ENCODE measurements at regions not wholly inside any gene's neighbourhood (a gene's known extent, or its start where the extent isn't known, plus 50 kb on each side); places are given as distances from the start of the nearest gene placed in this dataset.
A peak's percentile ranks its signal among the peaks of the same experiment; 100 is the strongest.
"Not testable (repeated sequence)": the region's sequence is repeated elsewhere in the genome, so short reads cannot be mapped to it uniquely, and the experiment has no call there.

GRCh38 chr2:176427549-176427948 lies 158.3 kb downstream of the MTX2 start:
- DNase-seq, result no peak

- not testable (repeated sequence) for DNase-seq
Observed at GRCh38 chr2:176428944-176429469, 159.8 kb downstream of the MTX2 start.

GRCh38 chr2:176432434-176432833 lies 163.2 kb downstream of the MTX2 start:
- no peak for DNase-seq

- no peak for DNase-seq
Observed at GRCh38 chr2:176435729-176436128, 166.5 kb downstream of the MTX2 start.

GRCh38 chr2:176443946-176444345 lies 174.7 kb downstream of the MTX2 start:
- no peak for DNase-seq

- DNase-seq, result no peak
Observed at GRCh38 chr2:176445956-176446355, 176.7 kb downstream of the MTX2 start.

- DNase-seq, result no peak
Observed at GRCh38 chr2:176446718-176447414, 177.6 kb downstream of the MTX2 start.

GRCh38 chr2:176447616-176448015 lies 178.4 kb downstream of the MTX2 start:
- DNase-seq, result no peak

- DNase-seq, result no peak
Observed at GRCh38 chr2:176449852-176450251, 180.6 kb downstream of the MTX2 start.

GRCh38 chr2:176453784-176454183 lies 184.5 kb downstream of the MTX2 start:
- no peak for DNase-seq

GRCh38 chr2:176454893-176455815 lies 185.9 kb downstream of the MTX2 start:
- DNase-seq, result peak; percentile 46 to 79

- DNase-seq, result no peak
Observed at GRCh38 chr2:176455816-176456291, 186.6 kb downstream of the MTX2 start.

GRCh38 chr2:176457481-176457880 lies 188.2 kb downstream of the MTX2 start:
- no peak for DNase-seq

GRCh38 chr2:176461098-176461808 lies 192.0 kb downstream of the MTX2 start:
- DNase-seq, result no peak

GRCh38 chr2:176461809-176462670 lies 192.8 kb downstream of the MTX2 start:
- no peak for DNase-seq

- DNase-seq, result no peak
Observed at GRCh38 chr2:176463546-176463945, 194.3 kb downstream of the MTX2 start.

- DNase-seq, result no peak
Observed at GRCh38 chr2:176464886-176465564, 195.8 kb downstream of the MTX2 start.

GRCh38 chr2:176466918-176467452 lies 197.7 kb downstream of the MTX2 start:
- no peak for DNase-seq

GRCh38 chr2:176467595-176467994 lies 198.4 kb downstream of the MTX2 start:
- no peak for DNase-seq

GRCh38 chr2:176468457-176469113 lies 199.3 kb downstream of the MTX2 start:
- DNase-seq, result no peak

- DNase-seq, result no peak
Observed at GRCh38 chr2:176470713-176471112, 201.5 kb downstream of the MTX2 start.

Data from NCI-H446 (cell line).